GM23338 (cell line): ENCODE measurements at regions not wholly inside any gene's neighbourhood (a gene's known extent, or its start where the extent isn't known, plus 50 kb on each side); places are given as distances from the start of the nearest gene placed in this dataset.

Experiments
- ATAC-seq: fragments of 200-7000 bp; cut with Tn5 transposase; 3 replicates; pipeline ENCODE4 v1.9.1; 2020
- DNase-seq: peaks from one replicate; pipeline ENCODE4 v3.0.0-alpha.2; 2015; ENCODE audit warnings: low spot score
- H2AFZ ChIP-seq: fragments of 200-600 bp; sonication (generic); 2 replicates; pipeline ENCODE4 v1.8.0; 2016; ENCODE audit warnings: antibody characterized with exemption, mild to moderate bottlenecking, moderate library complexity
- H3F3A ChIP-seq: fragments of 200-600 bp; sonication (generic); replicated peaks from 2 replicates; pipeline ENCODE4 v1.8.0; 2017; ENCODE audit warnings: antibody characterized with exemption, mixed run types, low read depth
- H3K27ac ChIP-seq: fragments of 200-600 bp; sonication (generic); 2 replicates; pipeline ENCODE4 v1.6.1; 2016; ENCODE audit warnings: low read depth
- H3K27me3 ChIP-seq: fragments of 200-600 bp; sonication (generic); 2 replicates; pipeline ENCODE4 v1.8.0; 2016; ENCODE audit warnings: mild to moderate bottlenecking, mixed run types, moderate library complexity; ENCODE audit not compliant: insufficient read depth
- H3K36me3 ChIP-seq: fragments of 200-600 bp; sonication (generic); 2 replicates; pipeline ENCODE4 v1.8.0; 2016; ENCODE audit warnings: mild to moderate bottlenecking; ENCODE audit not compliant: insufficient read depth
- H3K4me1 ChIP-seq: fragments of 200-600 bp; sonication (generic); 2 replicates; pipeline ENCODE4 v1.8.0; 2016; ENCODE audit warnings: mild to moderate bottlenecking, moderate library complexity; ENCODE audit not compliant: insufficient read depth
- H3K4me2 ChIP-seq: fragments of 200-600 bp; sonication (generic); 2 replicates; pipeline ENCODE4 v1.7.1; 2017; ENCODE audit warnings: mixed run types
- H3K4me3 ChIP-seq: fragments of 200-600 bp; sonication (generic); 2 replicates; pipeline ENCODE4 v1.6.1; 2016; ENCODE audit warnings: mixed run types
- H3K79me2 ChIP-seq: fragments of 200-600 bp; sonication (generic); replicated peaks from 2 replicates; pipeline ENCODE4 v1.8.0; 2017; ENCODE audit warnings: mild to moderate bottlenecking; ENCODE audit not compliant: insufficient read depth
- H3K9me2 ChIP-seq: fragments of 200-600 bp; sonication (generic); 2 replicates; pipeline ENCODE4 v1.8.0; 2017; ENCODE audit not compliant: insufficient read depth
- H4K20me1 ChIP-seq: fragments of 200-600 bp; sonication (generic); replicated peaks from 2 replicates; pipeline ENCODE4 v1.8.0; 2017; ENCODE audit warnings: mild to moderate bottlenecking; ENCODE audit not compliant: insufficient read depth
- H3K27ac Mint-ChIP-seq: 2 replicates; pipeline ENCODE4 v1.8.0; 2020; ENCODE audit warnings: inconsistent platforms, mild to moderate bottlenecking, moderate library complexity, mixed read lengths
- H3K27me3 Mint-ChIP-seq: 3 replicates; pipeline ENCODE4 v1.8.0; 2022; ENCODE audit warnings: low read depth, mild to moderate bottlenecking, moderate library complexity, mixed read lengths, inconsistent platforms; ENCODE audit not compliant: insufficient read depth, poor library complexity
- H3K36me3 Mint-ChIP-seq: 3 replicates; pipeline ENCODE4 v1.8.0; 2021; ENCODE audit warnings: low read depth, mild to moderate bottlenecking, inconsistent platforms, moderate library complexity, mixed read lengths
- H3K4me1 Mint-ChIP-seq: 3 replicates; pipeline ENCODE4 v1.8.0; 2020; ENCODE audit warnings: mild to moderate bottlenecking, inconsistent platforms, mixed read lengths
- H3K4me3 Mint-ChIP-seq: 3 replicates; pipeline ENCODE4 v1.8.0; 2021; ENCODE audit warnings: moderate library complexity, mild to moderate bottlenecking, inconsistent platforms, mixed read lengths
- H3K9me3 Mint-ChIP-seq: 3 replicates; pipeline ENCODE4 v1.8.0; 2020; ENCODE audit warnings: moderate library complexity, mild to moderate bottlenecking, inconsistent platforms, mixed read lengths
- CREB1 ChIP-seq: fragments of 250-450 bp; sonication (Bioruptor Pico); IDR thresholded peaks from 2 replicates; pipeline ENCODE4 v1.5.0; 2020; ENCODE audit warnings: low read depth, mild to moderate bottlenecking, moderate library complexity
- EZH2 ChIP-seq: fragments of 200-600 bp; sonication (generic); IDR thresholded peaks from one replicate; pipeline ENCODE4 v1.8.0; 2017; ENCODE audit warnings: antibody characterized with exemption, mild to moderate bottlenecking, low read depth; ENCODE audit not compliant: unreplicated experiment
- JUNB ChIP-seq: IDR thresholded peaks from one replicate; pipeline ENCODE4 v1.6.1; 2016; ENCODE audit warnings: antibody characterized with exemption; ENCODE audit not compliant: unreplicated experiment
- POLR2AphosphoS5 ChIP-seq: IDR thresholded peaks from 2 replicates; pipeline ENCODE4 v1.6.1; 2016; ENCODE audit warnings: antibody characterized with exemption, low read depth
- ZNF114 ChIP-seq: fragments of 250-450 bp; sonication (Bioruptor Pico); IDR thresholded peaks from 2 replicates; pipeline ENCODE4 v1.5.0; 2020; ENCODE audit warnings: mild to moderate bottlenecking, moderate library complexity
- TF ChIP-seq, protein P1 (sequence below): IDR thresholded peaks from 2 replicates; pipeline ENCODE4 v1.6.1; 2016; ENCODE audit warnings: antibody characterized with exemption
- TF ChIP-seq, protein P2 (sequence below): IDR thresholded peaks from one replicate; pipeline ENCODE4 v1.6.1; 2018; ENCODE audit warnings: antibody characterized with exemption; ENCODE audit not compliant: unreplicated experiment
- TF ChIP-seq, protein P3 (sequence below): fragments of 250-450 bp; sonication (Bioruptor Pico); IDR thresholded peaks from 2 replicates; pipeline ENCODE4 v1.5.0; 2020; ENCODE audit warnings: mild to moderate bottlenecking, moderate library complexity

DNA sequence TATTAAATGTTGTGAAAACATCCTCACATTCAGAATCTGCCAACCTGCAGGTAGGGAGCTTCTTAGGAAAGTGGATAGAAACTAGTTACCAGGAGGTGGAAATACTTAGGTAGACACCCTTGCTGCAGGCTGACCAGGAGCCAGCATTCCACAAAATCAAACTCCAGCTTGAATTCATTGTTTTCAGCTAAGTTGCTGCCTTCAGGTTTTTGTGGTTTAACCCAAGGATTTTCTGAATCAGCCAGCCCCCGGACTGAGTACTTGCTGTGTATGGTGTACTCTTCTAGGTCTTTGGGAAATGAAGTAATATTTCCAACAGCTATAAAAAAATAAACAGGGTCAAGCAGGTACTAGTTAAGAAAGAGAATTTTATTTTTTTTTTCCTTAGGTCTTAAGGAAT lies 192.1 kb upstream of the CHST9 start:
- no peaks in the 10 kb centered on the region for H3K36me3 Mint-ChIP-seq

DNA sequence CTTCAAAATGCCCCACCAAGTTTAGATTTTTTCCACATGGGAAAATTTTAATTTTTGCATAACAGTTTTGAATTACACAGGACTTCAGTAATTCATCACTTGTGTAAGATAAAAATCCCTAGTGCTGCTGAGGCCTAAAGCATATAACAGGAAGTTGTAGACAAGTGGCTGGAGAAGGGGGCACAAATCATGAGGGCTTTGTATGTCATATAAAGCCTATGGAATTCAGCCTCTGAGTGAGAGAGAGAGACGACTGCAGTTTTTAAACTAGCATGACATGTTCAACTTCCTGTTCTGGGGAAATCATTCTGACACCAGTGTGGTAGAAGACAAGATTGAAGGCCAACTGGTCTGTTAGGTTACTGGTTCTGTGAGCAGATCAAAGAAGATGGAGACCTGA lies 187.3 kb upstream of the CHST9 start:
- no peaks in the 10 kb centered on the region for H4K20me1 ChIP-seq
- no peak for ATAC-seq
- peaks cover 6% of the 10 kb centered on the region for H3K27me3 Mint-ChIP-seq
- no peak overlapping the region for H3K4me3 Mint-ChIP-seq
- no peaks in the 10 kb centered on the region for H3K27me3 ChIP-seq
- H3K27ac ChIP-seq = no peak overlapping the region
- no peak for DNase-seq
- H2AFZ ChIP-seq = no peak overlapping the region
- no peak overlapping the region for H3K4me2 ChIP-seq
- H3F3A ChIP-seq = no peaks in the 10 kb centered on the region
- no peak overlapping the region for H3K27ac Mint-ChIP-seq
- no peaks in the 10 kb centered on the region for H3K9me2 ChIP-seq
- H3K79me2 ChIP-seq = no peaks in the 10 kb centered on the region
- H3K36me3 ChIP-seq = no peaks in the 10 kb centered on the region
- H3K4me1 Mint-ChIP-seq = no peaks in the 10 kb centered on the region; the same call in 2 of the 3 replicates
- no peaks in the 10 kb centered on the region for H3K4me1 ChIP-seq
- no peaks in the 10 kb centered on the region for H3K36me3 Mint-ChIP-seq
- H3K9me3 Mint-ChIP-seq = no peaks in the 10 kb centered on the region
- H3K4me3 ChIP-seq = no peak overlapping the region
- TF ChIP-seq EZH2 = no peak
- no peak for TF ChIP-seq POLR2AphosphoS5
- TF ChIP-seq, protein P1, sequence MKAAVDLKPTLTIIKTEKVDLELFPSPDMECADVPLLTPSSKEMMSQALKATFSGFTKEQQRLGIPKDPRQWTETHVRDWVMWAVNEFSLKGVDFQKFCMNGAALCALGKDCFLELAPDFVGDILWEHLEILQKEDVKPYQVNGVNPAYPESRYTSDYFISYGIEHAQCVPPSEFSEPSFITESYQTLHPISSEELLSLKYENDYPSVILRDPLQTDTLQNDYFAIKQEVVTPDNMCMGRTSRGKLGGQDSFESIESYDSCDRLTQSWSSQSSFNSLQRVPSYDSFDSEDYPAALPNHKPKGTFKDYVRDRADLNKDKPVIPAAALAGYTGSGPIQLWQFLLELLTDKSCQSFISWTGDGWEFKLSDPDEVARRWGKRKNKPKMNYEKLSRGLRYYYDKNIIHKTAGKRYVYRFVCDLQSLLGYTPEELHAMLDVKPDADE = no peak
- TF ChIP-seq CREB1 = no peak
- TF ChIP-seq JUNB = no peak
- no peak for TF ChIP-seq ZNF114 (CRISPR knock-in tag)
- TF ChIP-seq, protein P2, sequence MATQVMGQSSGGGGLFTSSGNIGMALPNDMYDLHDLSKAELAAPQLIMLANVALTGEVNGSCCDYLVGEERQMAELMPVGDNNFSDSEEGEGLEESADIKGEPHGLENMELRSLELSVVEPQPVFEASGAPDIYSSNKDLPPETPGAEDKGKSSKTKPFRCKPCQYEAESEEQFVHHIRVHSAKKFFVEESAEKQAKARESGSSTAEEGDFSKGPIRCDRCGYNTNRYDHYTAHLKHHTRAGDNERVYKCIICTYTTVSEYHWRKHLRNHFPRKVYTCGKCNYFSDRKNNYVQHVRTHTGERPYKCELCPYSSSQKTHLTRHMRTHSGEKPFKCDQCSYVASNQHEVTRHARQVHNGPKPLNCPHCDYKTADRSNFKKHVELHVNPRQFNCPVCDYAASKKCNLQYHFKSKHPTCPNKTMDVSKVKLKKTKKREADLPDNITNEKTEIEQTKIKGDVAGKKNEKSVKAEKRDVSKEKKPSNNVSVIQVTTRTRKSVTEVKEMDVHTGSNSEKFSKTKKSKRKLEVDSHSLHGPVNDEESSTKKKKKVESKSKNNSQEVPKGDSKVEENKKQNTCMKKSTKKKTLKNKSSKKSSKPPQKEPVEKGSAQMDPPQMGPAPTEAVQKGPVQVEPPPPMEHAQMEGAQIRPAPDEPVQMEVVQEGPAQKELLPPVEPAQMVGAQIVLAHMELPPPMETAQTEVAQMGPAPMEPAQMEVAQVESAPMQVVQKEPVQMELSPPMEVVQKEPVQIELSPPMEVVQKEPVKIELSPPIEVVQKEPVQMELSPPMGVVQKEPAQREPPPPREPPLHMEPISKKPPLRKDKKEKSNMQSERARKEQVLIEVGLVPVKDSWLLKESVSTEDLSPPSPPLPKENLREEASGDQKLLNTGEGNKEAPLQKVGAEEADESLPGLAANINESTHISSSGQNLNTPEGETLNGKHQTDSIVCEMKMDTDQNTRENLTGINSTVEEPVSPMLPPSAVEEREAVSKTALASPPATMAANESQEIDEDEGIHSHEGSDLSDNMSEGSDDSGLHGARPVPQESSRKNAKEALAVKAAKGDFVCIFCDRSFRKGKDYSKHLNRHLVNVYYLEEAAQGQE = no peak

More for the DNA sequence above, 192.1 kb upstream of the CHST9 start:
- H3K27ac Mint-ChIP-seq = no peak overlapping the region
- H3K36me3 ChIP-seq = no peaks in the 10 kb centered on the region
- peaks cover 7% of the 10 kb centered on the region; the same call in 2 of the 3 replicates for H3K4me1 Mint-ChIP-seq
- peaks cover 6% of the 10 kb centered on the region for H3K27me3 Mint-ChIP-seq
- DNase-seq (no peak), ATAC-seq (no peak)
- H3K4me3 ChIP-seq = no peak overlapping the region
- TF ChIP-seq, protein P3, sequence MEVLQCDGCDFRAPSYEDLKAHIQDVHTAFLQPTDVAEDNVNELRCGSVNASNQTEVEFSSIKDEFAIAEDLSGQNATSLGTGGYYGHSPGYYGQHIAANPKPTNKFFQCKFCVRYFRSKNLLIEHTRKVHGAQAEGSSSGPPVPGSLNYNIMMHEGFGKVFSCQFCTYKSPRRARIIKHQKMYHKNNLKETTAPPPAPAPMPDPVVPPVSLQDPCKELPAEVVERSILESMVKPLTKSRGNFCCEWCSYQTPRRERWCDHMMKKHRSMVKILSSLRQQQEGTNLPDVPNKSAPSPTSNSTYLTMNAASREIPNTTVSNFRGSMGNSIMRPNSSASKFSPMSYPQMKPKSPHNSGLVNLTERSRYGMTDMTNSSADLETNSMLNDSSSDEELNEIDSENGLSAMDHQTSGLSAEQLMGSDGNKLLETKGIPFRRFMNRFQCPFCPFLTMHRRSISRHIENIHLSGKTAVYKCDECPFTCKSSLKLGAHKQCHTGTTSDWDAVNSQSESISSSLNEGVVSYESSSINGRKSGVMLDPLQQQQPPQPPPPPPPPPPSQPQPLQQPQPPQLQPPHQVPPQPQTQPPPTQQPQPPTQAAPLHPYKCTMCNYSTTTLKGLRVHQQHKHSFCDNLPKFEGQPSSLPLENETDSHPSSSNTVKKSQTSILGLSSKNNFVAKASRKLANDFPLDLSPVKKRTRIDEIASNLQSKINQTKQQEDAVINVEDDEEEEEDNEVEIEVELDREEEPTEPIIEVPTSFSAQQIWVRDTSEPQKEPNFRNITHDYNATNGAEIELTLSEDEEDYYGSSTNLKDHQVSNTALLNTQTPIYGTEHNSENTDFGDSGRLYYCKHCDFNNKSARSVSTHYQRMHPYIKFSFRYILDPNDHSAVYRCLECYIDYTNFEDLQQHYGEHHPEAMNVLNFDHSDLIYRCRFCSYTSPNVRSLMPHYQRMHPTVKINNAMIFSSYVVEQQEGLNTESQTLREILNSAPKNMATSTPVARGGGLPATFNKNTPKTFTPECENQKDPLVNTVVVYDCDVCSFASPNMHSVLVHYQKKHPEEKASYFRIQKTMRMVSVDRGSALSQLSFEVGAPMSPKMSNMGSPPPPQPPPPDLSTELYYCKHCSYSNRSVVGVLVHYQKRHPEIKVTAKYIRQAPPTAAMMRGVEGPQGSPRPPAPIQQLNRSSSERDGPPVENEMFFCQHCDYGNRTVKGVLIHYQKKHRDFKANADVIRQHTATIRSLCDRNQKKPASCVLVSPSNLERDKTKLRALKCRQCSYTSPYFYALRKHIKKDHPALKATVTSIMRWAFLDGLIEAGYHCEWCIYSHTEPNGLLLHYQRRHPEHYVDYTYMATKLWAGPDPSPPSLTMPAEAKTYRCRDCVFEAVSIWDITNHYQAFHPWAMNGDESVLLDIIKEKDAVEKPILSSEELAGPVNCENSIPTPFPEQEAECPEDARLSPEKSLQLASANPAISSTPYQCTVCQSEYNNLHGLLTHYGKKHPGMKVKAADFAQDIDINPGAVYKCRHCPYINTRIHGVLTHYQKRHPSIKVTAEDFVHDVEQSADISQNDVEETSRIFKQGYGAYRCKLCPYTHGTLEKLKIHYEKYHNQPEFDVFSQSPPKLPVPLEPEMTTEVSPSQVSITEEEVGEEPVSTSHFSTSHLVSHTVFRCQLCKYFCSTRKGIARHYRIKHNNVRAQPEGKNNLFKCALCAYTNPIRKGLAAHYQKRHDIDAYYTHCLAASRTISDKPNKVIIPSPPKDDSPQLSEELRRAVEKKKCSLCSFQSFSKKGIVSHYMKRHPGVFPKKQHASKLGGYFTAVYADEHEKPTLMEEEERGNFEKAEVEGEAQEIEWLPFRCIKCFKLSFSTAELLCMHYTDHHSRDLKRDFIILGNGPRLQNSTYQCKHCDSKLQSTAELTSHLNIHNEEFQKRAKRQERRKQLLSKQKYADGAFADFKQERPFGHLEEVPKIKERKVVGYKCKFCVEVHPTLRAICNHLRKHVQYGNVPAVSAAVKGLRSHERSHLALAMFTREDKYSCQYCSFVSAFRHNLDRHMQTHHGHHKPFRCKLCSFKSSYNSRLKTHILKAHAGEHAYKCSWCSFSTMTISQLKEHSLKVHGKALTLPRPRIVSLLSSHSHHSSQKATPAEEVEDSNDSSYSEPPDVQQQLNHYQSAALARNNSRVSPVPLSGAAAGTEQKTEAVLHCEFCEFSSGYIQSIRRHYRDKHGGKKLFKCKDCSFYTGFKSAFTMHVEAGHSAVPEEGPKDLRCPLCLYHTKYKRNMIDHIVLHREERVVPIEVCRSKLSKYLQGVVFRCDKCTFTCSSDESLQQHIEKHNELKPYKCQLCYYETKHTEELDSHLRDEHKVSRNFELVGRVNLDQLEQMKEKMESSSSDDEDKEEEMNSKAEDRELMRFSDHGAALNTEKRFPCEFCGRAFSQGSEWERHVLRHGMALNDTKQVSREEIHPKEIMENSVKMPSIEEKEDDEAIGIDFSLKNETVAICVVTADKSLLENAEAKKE (CRISPR knock-in tag) = no peak
- no peak overlapping the region for H3K27ac ChIP-seq
- no peaks in the 10 kb centered on the region for H3F3A ChIP-seq
- H4K20me1 ChIP-seq = no peaks in the 10 kb centered on the region
- H3K4me3 Mint-ChIP-seq = no peak overlapping the region
- H3K9me2 ChIP-seq = no peaks in the 10 kb centered on the region
- H3K27me3 ChIP-seq = no peaks in the 10 kb centered on the region
- H3K79me2 ChIP-seq = no peaks in the 10 kb centered on the region
- H3K4me2 ChIP-seq = no peak overlapping the region
- no peak overlapping the region for H2AFZ ChIP-seq
- no peaks in the 10 kb centered on the region for H3K9me3 Mint-ChIP-seq
- H3K4me1 ChIP-seq = no peaks in the 10 kb centered on the region
